ENCODE measurements at regions not wholly inside any gene's neighbourhood (a gene's known extent, or its start where the extent isn't known, plus 50 kb on each side); places are given as distances from the start of the nearest gene placed in this dataset.

DNA sequence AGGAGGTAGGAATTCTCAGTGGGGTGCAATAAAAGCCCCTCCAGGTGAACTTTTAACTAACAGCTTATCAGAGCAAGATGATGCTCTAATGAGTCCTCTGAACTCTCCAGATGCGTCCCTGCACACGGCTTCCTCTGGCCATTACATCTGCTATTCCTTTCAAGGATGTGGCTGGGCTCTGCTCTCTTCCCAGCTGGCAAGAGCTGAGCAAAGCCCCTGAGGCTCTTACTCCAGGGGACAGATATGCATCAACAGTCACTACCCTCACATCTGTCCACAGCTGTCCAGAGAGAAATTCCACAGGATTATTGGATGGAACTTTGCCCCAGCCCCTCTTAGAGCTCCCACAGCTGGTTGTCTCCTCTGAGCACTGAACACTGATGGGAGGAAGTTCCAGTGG, 267.8 kb downstream of the C1orf94 start:
- no peaks in the 10 kb centered on the region for H3K4me1 ChIP-seq (ENCODE audit: insufficient read depth, low read length)
- H3K79me2 ChIP-seq (ENCODE audit: low read length) = no peaks in the 10 kb centered on the region
- no peaks in the 10 kb centered on the region for H3K9me3 ChIP-seq (ENCODE audit: low read length)
- no peaks in the 10 kb centered on the region for H3F3A ChIP-seq (ENCODE audit: low read length, unreplicated experiment)
- DNase-seq (no peak), ATAC-seq (no peak)
- H3K27ac ChIP-seq (ENCODE audit: low read length) = no peak overlapping the region
- no peak overlapping the region for H3K9ac ChIP-seq (ENCODE audit: low read length)
- no TSS peak for BruUV-seq (replicated peaks)
- ChIA-PET CTCF (no interaction called here), POLR2A (ENCODE audit: unreplicated experiment) (interaction anchor here (0.5 kb wide), 1 partner anchor 72 kb away, joined by 3 read pairs; no protein-coding TSS in a partner anchor)
- intact Hi-C loops (cut with micrococcal nuclease) = no loop called here
- no peak overlapping the region for H3K4me3 ChIP-seq (ENCODE audit: low read length)
- no peaks in the 10 kb centered on the region for H4K20me1 ChIP-seq (ENCODE audit: low read length)
- H3K9me2 ChIP-seq (replicated peaks; ENCODE audit: low read length) = no peaks in the 10 kb centered on the region
- H2AFZ ChIP-seq (ENCODE audit: low read length) = no peak overlapping the region
- TF ChIP-seq EZH2 (IDR thresholded peaks at IDR 0.05; ENCODE audit: low read length, unreplicated experiment) (no peak), EZH2phosphoT487 (IDR thresholded peaks at IDR 0.05; ENCODE audit: borderline replicate concordance, low read length) (no peak)
- TF ChIP-seq, protein P1, sequence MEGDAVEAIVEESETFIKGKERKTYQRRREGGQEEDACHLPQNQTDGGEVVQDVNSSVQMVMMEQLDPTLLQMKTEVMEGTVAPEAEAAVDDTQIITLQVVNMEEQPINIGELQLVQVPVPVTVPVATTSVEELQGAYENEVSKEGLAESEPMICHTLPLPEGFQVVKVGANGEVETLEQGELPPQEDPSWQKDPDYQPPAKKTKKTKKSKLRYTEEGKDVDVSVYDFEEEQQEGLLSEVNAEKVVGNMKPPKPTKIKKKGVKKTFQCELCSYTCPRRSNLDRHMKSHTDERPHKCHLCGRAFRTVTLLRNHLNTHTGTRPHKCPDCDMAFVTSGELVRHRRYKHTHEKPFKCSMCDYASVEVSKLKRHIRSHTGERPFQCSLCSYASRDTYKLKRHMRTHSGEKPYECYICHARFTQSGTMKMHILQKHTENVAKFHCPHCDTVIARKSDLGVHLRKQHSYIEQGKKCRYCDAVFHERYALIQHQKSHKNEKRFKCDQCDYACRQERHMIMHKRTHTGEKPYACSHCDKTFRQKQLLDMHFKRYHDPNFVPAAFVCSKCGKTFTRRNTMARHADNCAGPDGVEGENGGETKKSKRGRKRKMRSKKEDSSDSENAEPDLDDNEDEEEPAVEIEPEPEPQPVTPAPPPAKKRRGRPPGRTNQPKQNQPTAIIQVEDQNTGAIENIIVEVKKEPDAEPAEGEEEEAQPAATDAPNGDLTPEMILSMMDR (conservative IDR thresholded peaks at IDR 0.05; ENCODE audit: low read depth, low read length) = no peak
- H3K4me2 ChIP-seq (ENCODE audit: low read length) = no peak overlapping the region
- no peaks in the 10 kb centered on the region for H3K36me3 ChIP-seq (ENCODE audit: low read depth, low read length)
- peaks cover 12% of the 10 kb centered on the region; the same call in 1 of the 2 replicates for H3K27me3 ChIP-seq (ENCODE audit: low read length)

DNA sequence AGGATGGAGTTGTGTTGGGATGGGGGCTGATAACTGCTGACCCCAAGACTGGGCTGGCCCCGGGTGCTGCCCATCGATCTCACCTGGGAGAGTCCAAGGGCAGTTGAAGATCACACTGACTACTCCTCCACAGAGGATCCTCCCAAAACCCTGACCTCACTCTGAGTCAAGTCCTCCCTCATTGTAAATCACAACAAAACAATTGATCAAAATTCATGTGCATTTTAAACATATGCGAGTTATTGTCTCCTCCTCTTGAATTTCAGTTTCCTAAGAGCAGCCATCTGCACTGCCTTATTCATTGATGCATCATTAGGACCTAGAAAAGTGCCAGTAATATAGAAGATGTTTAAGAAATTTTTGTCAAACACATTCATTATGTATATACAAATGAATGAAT, 273.6 kb downstream of the C1orf94 start:
- no peaks in the 10 kb centered on the region for H3K27me3 ChIP-seq (ENCODE audit: low read length)
- no peak overlapping the region for H3K4me3 ChIP-seq (ENCODE audit: low read length)
- intact Hi-C loops (cut with micrococcal nuclease) = no loop called here
- no peak overlapping the region for H3K9ac ChIP-seq (ENCODE audit: low read length)
- ChIA-PET CTCF (no interaction called here), POLR2A (ENCODE audit: unreplicated experiment) (no interaction called here)
- TF ChIP-seq EZH2phosphoT487 (IDR thresholded peaks at IDR 0.05; ENCODE audit: borderline replicate concordance, low read length) = no peak
- TF ChIP-seq, protein P1 (conservative IDR thresholded peaks at IDR 0.05; ENCODE audit: low read depth, low read length) = no peak
- no peak for TF ChIP-seq EZH2 (IDR thresholded peaks at IDR 0.05; ENCODE audit: low read length, unreplicated experiment)
- H3K27ac ChIP-seq (ENCODE audit: low read length) = no peak overlapping the region
- H3K9me2 ChIP-seq (replicated peaks; ENCODE audit: low read length) = no peaks in the 10 kb centered on the region
- DNase-seq = no peak
- no TSS peak for BruUV-seq (replicated peaks)
- H3K36me3 ChIP-seq (ENCODE audit: low read depth, low read length) = no peaks in the 10 kb centered on the region
- H4K20me1 ChIP-seq (ENCODE audit: low read length) = no peaks in the 10 kb centered on the region
- no peak overlapping the region for H3K4me2 ChIP-seq (ENCODE audit: low read length)
- no peaks in the 10 kb centered on the region for H3K4me1 ChIP-seq (ENCODE audit: insufficient read depth, low read length)
- no peaks in the 10 kb centered on the region for H3K79me2 ChIP-seq (ENCODE audit: low read length)
- H2AFZ ChIP-seq (ENCODE audit: low read length) = no peak overlapping the region
- H3K9me3 ChIP-seq (ENCODE audit: low read length) = no peaks in the 10 kb centered on the region
- H3F3A ChIP-seq (ENCODE audit: low read length, unreplicated experiment) = no peaks in the 10 kb centered on the region
- ATAC-seq = no peak

DNA sequence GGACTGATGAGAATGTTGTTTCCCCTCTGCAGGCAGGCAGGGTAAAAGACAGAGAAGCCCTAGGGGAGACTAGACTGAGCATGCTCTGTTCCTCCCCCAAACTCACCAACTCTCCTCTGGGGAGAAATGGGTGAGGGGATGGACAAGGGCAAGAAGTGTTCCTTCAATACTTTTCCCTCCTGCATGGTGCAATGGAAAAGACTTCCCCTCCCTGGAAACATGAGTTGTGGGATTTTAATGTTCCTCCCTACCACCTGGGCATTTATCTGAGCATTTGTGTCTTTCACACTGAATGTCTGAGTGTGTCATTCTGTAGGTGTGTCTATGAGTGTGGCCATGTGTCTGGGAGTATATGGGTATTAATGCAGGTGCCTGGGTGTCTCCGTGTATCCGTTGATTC, 275.7 kb downstream of the C1orf94 start:
- ChIA-PET POLR2A (ENCODE audit: unreplicated experiment) (no interaction called here), CTCF (no interaction called here)
- TF ChIP-seq EZH2phosphoT487 (IDR thresholded peaks at IDR 0.05; ENCODE audit: borderline replicate concordance, low read length) (no peak), EZH2 (IDR thresholded peaks at IDR 0.05; ENCODE audit: low read length, unreplicated experiment) (no peak)
- TF ChIP-seq, protein P1 (conservative IDR thresholded peaks at IDR 0.05; ENCODE audit: low read depth, low read length) = no peak
- no TSS peak for BruUV-seq (replicated peaks)
- Histone ChIP-seq H3K27me3 (ENCODE audit: low read length) (no peaks in the 10 kb centered on the region), H3K4me2 (ENCODE audit: low read length) (no peak overlapping the region), H3K9ac (ENCODE audit: low read length) (no peak overlapping the region), H3K4me3 (ENCODE audit: low read length) (no peak overlapping the region), H3K9me2 (replicated peaks; ENCODE audit: low read length) (no peaks in the 10 kb centered on the region), H3K27ac (ENCODE audit: low read length) (no peak overlapping the region), H4K20me1 (ENCODE audit: low read length) (no peaks in the 10 kb centered on the region), H3K36me3 (ENCODE audit: low read depth, low read length) (no peaks in the 10 kb centered on the region), H3K79me2 (ENCODE audit: low read length) (no peaks in the 10 kb centered on the region), H3F3A (ENCODE audit: low read length, unreplicated experiment) (no peaks in the 10 kb centered on the region), H3K4me1 (ENCODE audit: insufficient read depth, low read length) (no peaks in the 10 kb centered on the region), H2AFZ (ENCODE audit: low read length) (no peak overlapping the region), H3K9me3 (ENCODE audit: low read length) (no peaks in the 10 kb centered on the region)
- intact Hi-C loops (cut with micrococcal nuclease) = no loop called here
- ATAC-seq (no peak), DNase-seq (no peak)
